ENCODE measurements at regions not wholly inside any gene's neighbourhood (a gene's known extent, or its start where the extent isn't known, plus 50 kb on each side); places are given as distances from the start of the nearest gene placed in this dataset.

GRCh38 chr6:50995036-50995435 lies 176.4 kb downstream of the TFAP2B start (continued):
- TF ChIP-seq ATF2 (IDR thresholded peaks at IDR 0.05; ENCODE audit: low read length) (no peak), SUZ12 (IDR thresholded peaks at IDR 0.05; ENCODE audit: unreplicated experiment) (no peak), TBL1XR1 (IDR thresholded peaks at IDR 0.05; ENCODE audit: low read depth, low read length) (no peak), SMC3 (IDR thresholded peaks at IDR 0.05; ENCODE audit: borderline replicate concordance, low read length) (no peak), SRF (IDR thresholded peaks at IDR 0.05; ENCODE audit: low read depth in 2 of 2, low read length in 2 of 2) (no peak), SREBF1 (IDR thresholded peaks at IDR 0.05; ENCODE audit: low read length) (no peak), SMAD5 (IDR thresholded peaks at IDR 0.05; ENCODE audit: low read depth) (no peak), ELK1 (IDR thresholded peaks at IDR 0.05; ENCODE audit: low read depth, low read length) (no peak), SREBF2 (IDR thresholded peaks at IDR 0.05; ENCODE audit: low read length) (no peak)
- TF ChIP-seq, protein P1, sequence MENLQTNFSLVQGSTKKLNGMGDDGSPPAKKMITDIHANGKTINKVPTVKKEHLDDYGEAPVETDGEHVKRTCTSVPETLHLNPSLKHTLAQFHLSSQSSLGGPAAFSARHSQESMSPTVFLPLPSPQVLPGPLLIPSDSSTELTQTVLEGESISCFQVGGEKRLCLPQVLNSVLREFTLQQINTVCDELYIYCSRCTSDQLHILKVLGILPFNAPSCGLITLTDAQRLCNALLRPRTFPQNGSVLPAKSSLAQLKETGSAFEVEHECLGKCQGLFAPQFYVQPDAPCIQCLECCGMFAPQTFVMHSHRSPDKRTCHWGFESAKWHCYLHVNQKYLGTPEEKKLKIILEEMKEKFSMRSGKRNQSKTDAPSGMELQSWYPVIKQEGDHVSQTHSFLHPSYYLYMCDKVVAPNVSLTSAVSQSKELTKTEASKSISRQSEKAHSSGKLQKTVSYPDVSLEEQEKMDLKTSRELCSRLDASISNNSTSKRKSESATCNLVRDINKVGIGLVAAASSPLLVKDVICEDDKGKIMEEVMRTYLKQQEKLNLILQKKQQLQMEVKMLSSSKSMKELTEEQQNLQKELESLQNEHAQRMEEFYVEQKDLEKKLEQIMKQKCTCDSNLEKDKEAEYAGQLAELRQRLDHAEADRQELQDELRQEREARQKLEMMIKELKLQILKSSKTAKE (IDR thresholded peaks at IDR 0.05; ENCODE audit: low read depth, poor library complexity, severe bottlenecking): no peak
- TF ChIP-seq, protein P2, sequence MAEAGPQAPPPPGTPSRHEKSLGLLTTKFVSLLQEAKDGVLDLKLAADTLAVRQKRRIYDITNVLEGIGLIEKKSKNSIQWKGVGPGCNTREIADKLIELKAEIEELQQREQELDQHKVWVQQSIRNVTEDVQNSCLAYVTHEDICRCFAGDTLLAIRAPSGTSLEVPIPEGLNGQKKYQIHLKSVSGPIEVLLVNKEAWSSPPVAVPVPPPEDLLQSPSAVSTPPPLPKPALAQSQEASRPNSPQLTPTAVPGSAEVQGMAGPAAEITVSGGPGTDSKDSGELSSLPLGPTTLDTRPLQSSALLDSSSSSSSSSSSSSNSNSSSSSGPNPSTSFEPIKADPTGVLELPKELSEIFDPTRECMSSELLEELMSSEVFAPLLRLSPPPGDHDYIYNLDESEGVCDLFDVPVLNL (IDR thresholded peaks at IDR 0.05; ENCODE audit: low read depth, low read length): no peak

All from GM12878 (cell line).